Ovary (tissue), 3 donors: ENCODE measurements at regions not wholly inside any gene's neighbourhood (a gene's known extent, or its start where the extent isn't known, plus 50 kb on each side); places are given as distances from the start of the nearest gene placed in this dataset.

Experiments
- CTCF ChIP-seq, 3 donors: fragments of 450-650 bp in 2 of 3; fragments of 200-600 bp in 1 of 3; IDR thresholded peaks; one replicate each; pipeline versions ENCODE4 v1.5.1 to v1.8.0; 2016 to 2022; ENCODE audit warnings: antibody characterized with exemption in 3 of 3, mild to moderate bottlenecking in 1 of 3
- EP300 ChIP-seq: sonication (generic); formaldehyde crosslinking; IDR thresholded peaks from one replicate; pipeline ENCODE4 v1.6.1; 2017; ENCODE audit warnings: antibody characterized with exemption
- donor health status: DM: no; HTN: no; CAD: no.

GRCh38 chr2:150853263-150853662, 365.8 kb upstream of the RND3 start:
- TF ChIP-seq EP300: no peak
- no peak for TF ChIP-seq CTCF (IDR thresholded peaks at IDR 0.05)
